ENCODE measurements at regions not wholly inside any gene's neighbourhood (a gene's known extent, or its start where the extent isn't known, plus 50 kb on each side); places are given as distances from the start of the nearest gene placed in this dataset.
A peak's percentile ranks its signal among the peaks of the same experiment; 100 is the strongest.

GRCh38 chr20:17856837-17857605 is 111.6 kb downstream of the SNX5 start (continued):
- no peak for TF ChIP-seq CSRNP1 (CRISPR knock-in tag; IDR thresholded peaks at IDR 0.05)
- no peak for TF ChIP-seq MAFG (CRISPR knock-in tag; IDR thresholded peaks at IDR 0.05)
- no peak for TF ChIP-seq AHR (CRISPR knock-in tag; IDR thresholded peaks at IDR 0.05)
- peak; percentile 67; the same call in 1 of the 2 replicates for TF ChIP-seq EEA1 (CRISPR knock-in tag; IDR thresholded peaks at IDR 0.05; ENCODE audit: borderline replicate concordance)
- no peak for TF ChIP-seq THYN1 (CRISPR knock-in tag; IDR thresholded peaks at IDR 0.05; ENCODE audit: borderline replicate concordance, low read depth)
- 0 out of 2 replicates have a peak, but pooled peaks have one; percentile 14 for TF ChIP-seq DPF2 (CRISPR knock-in tag; IDR thresholded peaks at IDR 0.05; ENCODE audit: borderline replicate concordance, low read depth)
- TF ChIP-seq BHLHE40 (IDR thresholded peaks at IDR 0.05; ENCODE audit: low read length) = no peak
- 0 out of 2 replicates have a peak, but pooled peaks have one; percentile 75 for TF ChIP-seq ZNF567 (CRISPR knock-in tag; IDR thresholded peaks at IDR 0.05; ENCODE audit: borderline replicate concordance)
- peak; percentile 59; the same call in 1 of the 2 replicates for TF ChIP-seq ARID2 (CRISPR knock-in tag; IDR thresholded peaks at IDR 0.05; ENCODE audit: borderline replicate concordance)
- no peak for TF ChIP-seq GABPA (IDR thresholded peaks at IDR 0.05; ENCODE audit: low read depth, low read length)
- TF ChIP-seq GABPA (CRISPR knock-in tag; IDR thresholded peaks at IDR 0.05; ENCODE audit: low read depth) = no peak
- TF ChIP-seq ZNF337 (CRISPR knock-in tag; IDR thresholded peaks at IDR 0.05; ENCODE audit: borderline replicate concordance, low read depth) = peak; percentile 27; the same call in 1 of the 2 replicates
- TF ChIP-seq MED13 (CRISPR knock-in tag; IDR thresholded peaks at IDR 0.05) = 0 out of 2 replicates have a peak, but pooled peaks have one; percentile 43
- TF ChIP-seq ZNF34 (CRISPR knock-in tag; IDR thresholded peaks at IDR 0.05; ENCODE audit: borderline replicate concordance) = peak; percentile 74; the same call in 1 of the 2 replicates
- 0 out of 2 replicates have a peak, but pooled peaks have one; percentile 17 for TF ChIP-seq TBX2 (CRISPR knock-in tag; IDR thresholded peaks at IDR 0.05; ENCODE audit: borderline replicate concordance)
- no peak for TF ChIP-seq EZH2 (conservative IDR thresholded peaks at IDR 0.05; ENCODE audit: low read depth, low read length)
- no peak for TF ChIP-seq ZNF570 (CRISPR knock-in tag; IDR thresholded peaks at IDR 0.05; ENCODE audit: borderline replicate concordance)
- no peak for TF ChIP-seq FOXO1 (CRISPR knock-in tag; IDR thresholded peaks at IDR 0.05)
- TF ChIP-seq HNRNPUL1 (IDR thresholded peaks at IDR 0.05; ENCODE audit: low read depth, low read length) = no peak
- TF ChIP-seq SCMH1 (CRISPR knock-in tag; IDR thresholded peaks at IDR 0.05; ENCODE audit: borderline replicate concordance) = no peak
- no peak for TF ChIP-seq HNRNPH1 (optimal IDR thresholded peaks at IDR 0.05; ENCODE audit: low read depth, low read length)
- TF ChIP-seq ARHGAP35 (CRISPR knock-in tag; IDR thresholded peaks at IDR 0.05; ENCODE audit: borderline replicate concordance) = no peak
- no peak for TF ChIP-seq ELF4 (CRISPR knock-in tag; IDR thresholded peaks at IDR 0.05; ENCODE audit: borderline replicate concordance)
- no peak for TF ChIP-seq ZNF329 (CRISPR knock-in tag; IDR thresholded peaks at IDR 0.05; ENCODE audit: low read depth)
- TF ChIP-seq PHF5A (CRISPR knock-in tag; IDR thresholded peaks at IDR 0.05; ENCODE audit: low read depth, unreplicated experiment) = peak; percentile 33
- TF ChIP-seq ZNF121 (CRISPR knock-in tag; IDR thresholded peaks at IDR 0.05) = peak; percentile 2; the same call in 1 of the 2 replicates
- TF ChIP-seq ZNF225 (CRISPR knock-in tag; IDR thresholded peaks at IDR 0.05) = no peak
- TF ChIP-seq GABPB1 (CRISPR knock-in tag; IDR thresholded peaks at IDR 0.05) = no peak
- no peak for TF ChIP-seq ZNF274 (CRISPR knock-in tag; IDR thresholded peaks at IDR 0.05)
- no peak for TF ChIP-seq ETS1 (CRISPR knock-in tag; IDR thresholded peaks at IDR 0.05)

Measured in HepG2 (cell line).